ENCODE measurements at regions not wholly inside any gene's neighbourhood (a gene's known extent, or its start where the extent isn't known, plus 50 kb on each side); places are given as distances from the start of the nearest gene placed in this dataset.

DNA sequence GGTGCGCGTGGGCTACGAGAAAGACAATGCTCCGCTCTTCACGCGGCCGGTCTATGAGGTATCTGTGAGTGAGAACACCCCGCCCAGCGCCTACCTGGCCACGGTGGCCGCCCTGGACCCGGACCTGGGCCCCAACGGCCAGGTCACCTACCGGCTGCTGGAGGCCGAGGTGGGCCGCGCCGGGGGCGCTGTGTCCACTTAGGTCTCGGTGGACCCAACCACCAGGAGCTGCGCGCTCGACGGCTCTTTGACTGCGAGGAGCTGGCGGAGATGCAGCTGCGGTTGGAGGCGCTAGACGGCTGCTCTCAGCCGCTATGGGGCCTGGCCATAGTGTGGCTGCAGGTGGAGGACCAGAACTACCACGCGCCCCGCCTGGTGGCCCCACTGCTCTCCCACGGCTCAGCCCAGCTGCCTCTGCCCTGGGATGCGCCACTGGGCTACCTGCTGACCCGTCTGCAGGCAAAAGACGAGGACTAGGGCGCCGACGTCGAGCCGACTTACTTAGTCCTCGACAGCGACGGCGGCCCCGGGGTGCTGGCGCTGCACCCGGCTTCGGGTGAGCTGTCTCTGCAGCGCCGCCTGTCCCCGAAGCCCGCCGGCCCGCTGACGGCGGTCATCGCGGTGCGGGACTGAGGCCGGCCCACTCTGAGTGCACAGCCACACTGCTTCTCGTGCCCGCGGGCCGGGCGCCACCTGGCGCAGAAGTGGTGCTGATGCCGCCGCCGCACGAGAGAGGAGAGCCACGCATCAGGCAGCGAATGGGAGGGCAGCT, 173.0 kb downstream of the OLFM4 start:
- no peak for DNase-seq (ENCODE audit: low read depth)

GRCh38 chr13:53204598-53204997, 176.0 kb downstream of the OLFM4 start:
- DNase-seq (ENCODE audit: low read depth): no peak

DNA sequence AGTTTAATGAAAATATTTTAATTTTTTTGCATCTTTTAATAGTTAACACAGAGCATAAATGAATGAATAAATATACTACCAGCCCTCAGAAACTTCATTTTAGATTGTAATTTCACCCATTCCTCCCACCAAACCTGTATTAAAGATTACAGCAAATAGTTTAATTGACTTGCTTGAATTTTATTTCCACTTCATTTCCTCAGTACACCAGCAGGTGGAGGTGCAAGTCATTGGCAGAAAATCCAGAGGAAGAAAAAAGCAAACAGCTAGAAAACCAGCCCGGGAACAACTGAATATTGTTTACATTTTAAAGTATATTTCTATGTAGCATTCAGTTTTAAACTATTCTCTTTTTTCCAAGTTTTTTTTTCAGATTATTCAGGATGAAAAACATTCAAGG, 177.8 kb downstream of the OLFM4 start:
- no peak for DNase-seq (ENCODE audit: low read depth)

GRCh38 chr13:53207556-53207955, 178.9 kb downstream of the OLFM4 start:
- no peak for DNase-seq (ENCODE audit: low read depth)

DNA sequence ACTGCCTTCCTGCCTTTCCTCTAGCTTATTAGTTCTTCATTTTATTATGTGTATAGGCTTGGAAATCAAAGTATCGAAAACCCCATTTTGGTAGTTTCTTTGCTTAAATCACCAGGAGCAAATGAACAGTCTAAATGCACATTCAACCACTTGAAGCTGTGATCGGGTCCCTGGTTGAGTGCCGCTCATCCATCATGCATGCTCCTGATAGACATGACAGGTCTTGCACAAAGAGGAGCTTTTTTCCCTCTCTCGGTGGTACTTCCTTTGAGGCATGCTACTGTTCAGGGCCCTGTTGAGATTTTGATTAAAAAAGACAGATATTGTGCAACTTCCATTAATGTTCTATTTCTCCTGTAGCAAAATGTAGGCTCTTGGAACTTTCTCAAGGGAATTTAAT, 185.8 kb downstream of the OLFM4 start:
- DNase-seq (ENCODE audit: low read depth): no peak

DNA sequence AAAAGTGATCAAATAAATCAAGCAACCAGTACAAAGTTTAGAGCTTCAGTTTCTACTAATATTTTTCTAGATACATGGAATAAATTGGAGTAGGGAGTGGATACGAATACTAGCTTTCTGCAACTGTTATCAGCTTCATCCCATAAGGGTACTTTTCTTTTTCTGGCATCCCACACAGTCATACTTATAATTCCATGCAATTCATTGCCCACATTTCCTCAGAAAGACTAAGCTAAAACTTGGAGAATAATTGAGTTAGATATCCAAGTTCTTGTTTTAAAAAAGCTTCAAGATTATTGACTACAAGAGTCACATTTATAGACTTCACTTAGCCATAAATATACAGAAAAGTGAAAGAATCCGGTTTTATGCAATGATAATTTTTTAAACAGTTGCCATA, 186.9 kb downstream of the OLFM4 start:
- DNase-seq (ENCODE audit: low read depth): no peak

DNA sequence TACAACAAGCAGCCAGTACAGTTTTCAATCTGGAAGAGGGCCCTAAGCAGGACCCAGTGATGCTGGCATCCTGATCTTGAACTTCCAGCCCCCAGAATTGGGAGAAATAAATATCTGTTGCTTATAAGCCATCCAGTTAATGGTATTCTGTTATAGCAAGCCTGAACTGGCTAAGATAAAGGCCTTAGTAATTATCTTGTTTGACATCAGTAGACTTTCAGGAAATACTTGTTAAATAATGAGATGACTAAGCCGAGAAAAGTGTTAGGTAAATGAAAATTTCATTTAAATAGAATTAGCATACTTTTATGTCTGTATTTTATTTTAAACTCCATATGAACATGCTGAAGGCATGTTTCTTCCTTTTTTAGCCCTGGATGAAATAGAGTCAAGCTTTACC, 188.2 kb downstream of the OLFM4 start:
- DNase-seq (ENCODE audit: low read depth): no peak

DNA sequence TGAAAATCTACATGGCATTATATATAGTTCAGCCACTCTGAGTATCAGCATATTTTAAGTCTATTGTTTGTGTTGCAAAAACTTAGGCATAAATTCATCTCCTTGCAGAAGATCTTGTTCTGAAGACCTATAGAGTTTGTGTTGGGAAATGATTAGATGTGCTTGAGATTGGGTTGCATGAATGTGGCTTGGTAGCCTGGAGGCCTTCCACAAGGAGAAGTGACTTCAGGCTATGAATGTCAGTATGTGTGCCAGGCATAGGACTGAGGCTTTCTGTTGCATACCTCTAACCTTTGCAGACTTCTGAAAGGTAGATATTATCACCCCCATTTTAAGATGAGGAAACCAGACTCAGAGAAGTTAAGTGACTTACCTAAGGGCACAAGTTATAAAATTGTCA, 188.6 kb downstream of the OLFM4 start:
- no peak for DNase-seq (ENCODE audit: low read depth)

DNA sequence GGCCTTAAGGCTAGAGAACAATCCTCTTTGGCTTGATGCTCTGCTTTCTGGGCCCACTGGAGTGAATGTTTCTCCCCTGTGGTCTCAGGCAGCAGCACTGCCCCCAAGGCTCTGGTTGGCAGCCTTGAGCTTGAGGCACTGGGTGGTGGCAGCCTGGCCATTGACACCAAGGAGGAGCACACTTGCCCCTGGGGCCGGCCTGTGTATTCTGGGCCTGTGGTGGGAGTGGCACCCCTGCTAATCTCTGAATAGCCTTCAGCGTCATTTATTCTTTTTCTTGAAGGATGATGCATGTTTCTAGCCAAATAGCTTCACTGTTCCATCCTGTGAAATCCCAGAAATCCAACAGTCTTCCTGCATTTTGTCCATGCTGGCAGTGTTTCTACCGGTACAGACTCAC, 191.4 kb downstream of the OLFM4 start:
- DNase-seq (ENCODE audit: low read depth): no peak

DNA sequence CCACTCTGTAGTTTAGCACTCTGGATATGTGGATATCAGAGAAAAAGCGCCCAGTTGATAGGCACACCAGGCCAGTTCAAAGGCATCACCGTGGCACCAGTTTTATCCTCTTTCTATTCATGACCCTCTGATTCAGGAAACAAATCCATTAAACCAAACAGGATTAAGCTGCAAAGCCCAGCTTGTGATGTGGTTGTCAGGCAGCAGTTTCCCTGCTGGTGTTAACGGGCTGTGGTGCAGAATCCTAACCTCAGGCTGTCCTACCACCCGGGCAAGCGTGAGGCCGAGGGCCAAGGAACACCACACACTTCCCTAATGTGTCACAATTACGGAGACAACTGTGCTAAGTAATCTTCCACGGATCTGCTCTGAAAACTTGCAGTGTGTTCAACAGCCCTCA, 209.1 kb downstream of the OLFM4 start:
- no peak for DNase-seq (ENCODE audit: low read depth)

- no peak for DNase-seq (ENCODE audit: low read depth)
These were observed 209.6 kb downstream of the OLFM4 start for GRCh38 chr13:53238261-53238660.

- DNase-seq (ENCODE audit: low read depth): no peak
These were observed 211.9 kb downstream of the OLFM4 start for GRCh38 chr13:53240401-53241025.

DNA sequence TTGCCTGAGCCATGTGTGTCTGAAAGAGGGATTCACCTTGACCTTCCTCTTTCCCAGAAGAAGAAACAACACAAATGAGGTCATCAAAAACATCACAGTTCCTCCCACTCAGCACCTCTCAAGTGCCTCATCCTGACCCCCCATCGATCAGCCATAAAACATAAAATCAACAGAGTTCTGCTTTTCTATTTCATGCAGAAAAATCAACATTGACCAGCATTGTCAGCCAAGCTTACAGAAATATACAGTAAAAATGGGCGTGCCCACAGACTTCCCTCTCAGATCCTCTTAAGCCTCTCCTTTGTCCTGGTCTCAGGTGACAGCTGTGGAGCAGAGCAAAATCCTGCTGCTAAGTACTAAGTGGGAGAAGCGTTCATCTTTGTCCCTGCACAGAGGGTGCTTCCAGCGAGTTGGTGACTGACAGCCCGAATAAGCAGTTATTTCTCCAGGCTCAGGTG, 213.3 kb downstream of the OLFM4 start:
- DNase-seq (ENCODE audit: low read depth): no peak

DNA sequence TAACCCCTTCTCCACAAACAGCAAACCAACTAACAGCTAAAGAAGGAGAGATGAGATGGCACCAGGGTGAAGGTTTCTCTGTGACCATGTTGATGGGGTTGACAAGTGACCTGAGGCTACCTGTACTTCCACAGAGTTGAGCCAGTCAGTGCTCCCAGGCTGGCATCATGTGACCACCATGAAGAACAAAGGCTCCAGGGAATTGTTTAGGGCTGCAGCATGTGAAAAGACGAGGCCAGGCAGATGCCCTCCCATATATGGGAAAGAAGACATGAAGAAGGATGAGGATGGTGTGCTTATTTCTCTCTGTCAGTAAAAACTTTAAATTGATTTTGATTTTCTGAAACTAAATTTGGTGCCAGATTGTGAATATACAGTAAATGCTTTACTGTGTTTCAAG, 220.6 kb downstream of the OLFM4 start:
- no peak for DNase-seq (ENCODE audit: low read depth)

DNA sequence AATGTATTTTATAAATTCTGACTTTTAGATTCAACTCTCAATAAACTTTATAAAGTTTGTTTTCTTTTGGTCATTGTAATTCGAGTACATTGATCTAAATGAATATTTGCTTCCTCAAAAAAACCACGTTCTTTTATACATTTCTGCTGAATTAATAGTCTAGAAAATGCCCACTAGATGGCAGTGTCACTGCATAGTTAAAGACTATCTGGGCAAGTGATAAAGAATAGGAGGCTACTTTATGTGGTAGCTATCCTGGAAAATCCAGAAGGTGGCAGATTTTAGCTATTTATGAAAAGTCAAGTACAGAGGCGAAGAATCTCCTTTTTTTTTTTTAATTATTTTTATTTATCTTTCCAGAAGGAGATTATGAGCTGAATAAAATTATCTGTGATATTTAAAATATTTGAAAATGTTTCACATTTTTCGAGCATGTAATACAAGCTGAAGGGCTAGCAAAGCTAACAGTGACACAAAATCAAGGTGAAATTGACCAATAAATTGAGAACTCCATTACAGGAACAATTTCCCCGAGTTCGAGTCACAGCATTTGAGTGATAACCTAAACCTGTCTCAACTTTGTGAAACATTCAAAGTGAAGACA, 221.8 kb downstream of the OLFM4 start:
- no peak for DNase-seq (ENCODE audit: low read depth)

- DNase-seq (ENCODE audit: low read depth): no peak
These were observed 222.4 kb downstream of the OLFM4 start for GRCh38 chr13:53250977-53251376.

DNA sequence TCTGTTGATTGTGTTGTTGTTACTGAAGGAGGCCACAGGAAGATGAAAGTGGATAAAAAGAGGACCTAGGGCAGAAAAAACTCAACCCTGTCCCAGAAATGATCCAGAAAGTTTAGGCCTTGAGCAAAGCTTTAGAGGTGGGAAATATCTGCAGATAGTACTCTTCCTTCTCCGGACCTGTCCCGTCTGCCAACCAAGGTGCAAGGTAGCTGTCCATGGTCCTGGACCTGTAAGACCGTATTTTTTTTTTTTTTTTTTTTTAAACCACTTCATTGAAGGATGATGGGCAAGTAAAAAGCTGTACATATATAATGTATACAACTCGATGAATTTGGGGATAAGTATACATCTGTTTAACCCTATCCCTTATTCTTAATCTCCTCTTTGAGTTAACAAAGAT, 225.9 kb downstream of the OLFM4 start:
- DNase-seq (ENCODE audit: low read depth): no peak

DNA sequence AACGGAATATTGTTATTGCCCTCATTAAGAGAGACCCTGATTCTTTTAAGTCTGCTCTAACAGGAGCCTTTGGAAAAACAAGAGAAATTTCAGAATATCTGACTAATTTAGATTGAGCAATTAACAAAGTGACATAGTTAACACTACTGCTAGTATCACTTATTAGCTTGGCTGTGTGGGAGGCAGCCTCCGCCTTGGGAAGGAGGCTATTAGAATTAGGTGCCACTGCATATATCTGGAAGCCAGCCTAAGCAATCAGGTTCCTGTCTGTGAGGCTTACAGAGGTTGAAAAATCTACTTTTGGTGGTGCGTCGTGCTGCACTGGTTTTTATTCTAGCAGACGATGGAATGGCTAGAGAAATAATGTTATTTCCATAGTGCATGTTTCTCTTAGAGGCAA, 227.2 kb downstream of the OLFM4 start:
- no peak for DNase-seq (ENCODE audit: low read depth)

- DNase-seq (ENCODE audit: low read depth): no peak
These were observed 232.0 kb downstream of the OLFM4 start for GRCh38 chr13:53260594-53260993.

DNA sequence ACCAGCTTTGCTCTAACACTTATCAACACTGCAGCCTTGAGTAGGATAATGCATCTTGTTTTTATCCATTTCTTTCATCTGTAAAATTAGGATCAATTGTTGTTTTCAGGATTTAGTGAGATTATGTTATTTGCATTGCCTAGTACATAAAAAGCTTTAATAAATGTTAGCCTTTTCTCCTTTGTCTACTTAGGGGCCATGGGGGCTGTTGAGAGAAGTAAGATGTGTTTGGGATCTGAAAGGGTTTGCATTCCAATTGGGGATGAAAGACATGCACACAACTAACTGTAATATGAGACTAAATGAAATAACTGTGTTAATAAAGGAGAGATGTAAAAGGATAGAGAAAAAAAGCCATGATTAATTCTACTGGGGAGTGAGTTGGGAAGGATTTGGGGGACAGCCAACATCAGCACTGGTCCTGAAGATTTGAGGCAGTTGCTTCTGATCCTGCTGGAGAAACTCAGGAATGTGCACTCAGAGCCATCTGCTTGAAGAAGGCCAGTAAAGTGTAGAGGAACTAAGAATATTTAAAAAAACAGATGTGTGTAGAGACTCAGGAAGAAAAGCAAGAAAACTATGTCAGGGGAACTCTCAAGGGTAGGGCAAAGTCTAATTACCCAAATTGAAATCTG, 236.3 kb downstream of the OLFM4 start:
- no peak for DNase-seq (ENCODE audit: low read depth)

DNA sequence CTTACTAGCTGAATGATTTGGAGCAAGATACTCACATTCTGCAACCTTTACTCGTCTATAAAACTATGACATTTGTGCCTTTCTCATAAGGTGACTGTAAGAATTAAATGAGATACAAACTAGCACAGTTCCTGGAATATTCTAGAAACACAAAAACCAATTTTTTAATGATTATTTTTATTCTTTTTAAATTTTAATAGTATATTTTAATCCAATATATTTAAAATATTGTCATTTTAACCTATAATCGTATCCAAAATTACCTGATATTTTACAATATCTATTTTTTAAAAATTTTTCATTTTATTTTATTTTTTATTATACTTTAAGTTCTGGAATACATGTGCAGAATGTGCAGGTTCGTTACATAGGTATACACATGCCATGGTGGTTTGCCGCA, 238.1 kb downstream of the OLFM4 start:
- DNase-seq (ENCODE audit: low read depth): no peak

DNA sequence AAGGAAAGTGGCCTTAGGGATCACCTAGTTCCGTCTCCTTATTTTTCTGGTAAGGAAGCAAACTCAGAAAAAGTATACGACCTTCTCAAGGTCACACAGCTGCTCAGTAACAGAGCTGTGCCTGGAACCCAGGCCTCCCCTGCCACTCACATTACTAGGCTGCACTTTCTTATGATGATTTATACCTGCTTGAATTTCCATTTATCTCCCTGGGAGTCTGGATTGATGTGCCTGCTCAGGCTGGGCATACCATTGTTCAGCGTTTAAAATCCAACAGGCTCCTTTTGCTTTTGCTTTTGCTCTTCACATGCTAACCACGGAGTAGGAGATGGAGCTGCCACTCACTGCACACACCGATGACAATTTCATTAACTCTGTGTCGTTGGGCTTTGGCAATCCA, 241.0 kb downstream of the OLFM4 start:
- no peak for DNase-seq (ENCODE audit: low read depth)

DNA sequence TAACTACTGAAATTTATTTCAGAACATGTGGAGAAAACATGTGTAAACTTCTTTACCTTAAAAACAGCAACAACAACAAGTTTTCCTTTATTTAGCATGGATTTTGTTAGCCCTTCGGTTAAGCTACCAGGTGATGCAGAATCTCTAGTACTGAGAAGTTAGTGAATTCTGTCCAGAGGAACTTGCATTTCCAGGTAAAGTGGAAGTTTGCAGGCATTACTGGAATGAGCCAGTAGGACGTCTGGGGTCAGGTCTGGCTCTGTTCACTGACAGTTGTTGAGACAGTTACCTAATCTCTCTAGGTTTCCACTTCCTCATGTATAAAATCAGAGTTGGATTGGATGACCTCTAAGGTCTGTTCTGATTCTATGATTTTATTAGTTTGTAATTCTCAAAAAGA, 244.3 kb downstream of the OLFM4 start:
- no peak for DNase-seq (ENCODE audit: low read depth)
